ENCODE measurements at regions not wholly inside any gene's neighbourhood (a gene's known extent, or its start where the extent isn't known, plus 50 kb on each side); places are given as distances from the start of the nearest gene placed in this dataset.
"Not testable (repeated sequence)": the region's sequence is repeated elsewhere in the genome, so short reads cannot be mapped to it uniquely, and the experiment has no call there.

GRCh38 chr20:11995805-11996567 lies 78.3 kb downstream of the BTBD3 start:
- DNase-seq (ENCODE audit: low read depth, low spot score), result peak; percentile 49
- TF ChIP-seq CTCF (IDR thresholded peaks at IDR 0.05; ENCODE audit: low read depth, low read length), result no peak

GRCh38 chr20:12004776-12005175 lies 87.1 kb downstream of the BTBD3 start:
- in situ Hi-C loops (cut with HindIII; ENCODE audit: low sequenced_read_pairs); H3K4me3 ChIP-seq (ENCODE audit: low read depth, low read length); DNase-seq (ENCODE audit: low read depth, low spot score): not testable (repeated sequence)

More at GRCh38 chr20:11995805-11996567, 78.3 kb downstream of the BTBD3 start:
- in situ Hi-C loops (cut with HindIII; ENCODE audit: low sequenced_read_pairs), result no loop called here
- H3K4me3 ChIP-seq (ENCODE audit: low read depth, low read length), result no peak overlapping the region

GRCh38 chr20:12012241-12013222 lies 94.8 kb downstream of the BTBD3 start:
- in situ Hi-C loops (cut with HindIII; ENCODE audit: low sequenced_read_pairs), result no loop called here
- peak; percentile 97 for TF ChIP-seq CTCF (IDR thresholded peaks at IDR 0.05; ENCODE audit: low read depth, low read length)
- no peak overlapping the region for H3K4me3 ChIP-seq (ENCODE audit: low read depth, low read length)
- DNase-seq (ENCODE audit: low read depth, low spot score), result peak; percentile 48

GRCh38 chr20:12014276-12014675 lies 96.6 kb downstream of the BTBD3 start:
- DNase-seq (ENCODE audit: low read depth, low spot score), result no peak
- H3K4me3 ChIP-seq (ENCODE audit: low read depth, low read length), result no peak overlapping the region
- TF ChIP-seq CTCF (IDR thresholded peaks at IDR 0.05; ENCODE audit: low read depth, low read length), result no peak
- in situ Hi-C loops (cut with HindIII; ENCODE audit: low sequenced_read_pairs), result no loop called here

GRCh38 chr20:12014736-12015135 lies 97.0 kb downstream of the BTBD3 start:
- no peak for TF ChIP-seq CTCF (IDR thresholded peaks at IDR 0.05; ENCODE audit: low read depth, low read length)
- no peak overlapping the region for H3K4me3 ChIP-seq (ENCODE audit: low read depth, low read length)
- in situ Hi-C loops (cut with HindIII; ENCODE audit: low sequenced_read_pairs), result no loop called here
- DNase-seq (ENCODE audit: low read depth, low spot score), result no peak

- in situ Hi-C loops (cut with HindIII; ENCODE audit: low sequenced_read_pairs), result no loop called here
- H3K4me3 ChIP-seq (ENCODE audit: low read depth, low read length), result no peak overlapping the region
- TF ChIP-seq CTCF (IDR thresholded peaks at IDR 0.05; ENCODE audit: low read depth, low read length), result no peak
- DNase-seq (ENCODE audit: low read depth, low spot score), result no peak
Measured at GRCh38 chr20:12016291-12016690, 98.6 kb downstream of the BTBD3 start.
